ENCODE measurements at regions not wholly inside any gene's neighbourhood (a gene's known extent, or its start where the extent isn't known, plus 50 kb on each side); places are given as distances from the start of the nearest gene placed in this dataset.
A peak's percentile ranks its signal among the peaks of the same experiment; 100 is the strongest.

DNA sequence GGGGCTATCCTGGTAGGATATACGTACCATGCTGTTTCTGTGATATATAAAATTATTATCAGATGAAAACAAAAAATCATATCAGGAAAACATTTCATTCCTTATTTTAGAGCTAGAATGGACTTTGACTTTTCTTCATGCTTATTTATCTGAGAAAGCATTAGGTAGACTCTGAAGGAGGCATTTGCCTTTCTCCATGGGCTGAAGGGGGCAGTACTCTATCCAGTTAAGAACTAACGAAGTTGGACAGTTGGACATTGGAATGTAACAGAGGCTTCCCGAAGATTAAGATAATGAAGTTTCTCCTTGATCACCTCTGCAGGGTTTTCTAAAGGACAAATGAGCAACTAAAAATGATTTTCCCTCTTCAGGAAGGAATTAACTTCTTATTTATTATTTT, 233.9 kb downstream of the SAMD5 start:
- Histone ChIP-seq H3K79me2 (ENCODE audit: low read length) (no peaks in the 10 kb centered on the region), H3K4me1 (ENCODE audit: low read length) (no peaks in the 10 kb centered on the region), H4K20me1 (ENCODE audit: insufficient read depth, low read depth, low read length) (no peaks in the 10 kb centered on the region), H3K4me2 (ENCODE audit: low read depth, low read length, poor library complexity, severe bottlenecking) (no peak overlapping the region), H3K9me3 (ENCODE audit: low read length) (no peaks in the 10 kb centered on the region), H3K4me3 (ENCODE audit: low read length) (no peak overlapping the region), H3K27me3 (ENCODE audit: low read length) (no peaks in the 10 kb centered on the region), H2AFZ (ENCODE audit: low read length) (no peak overlapping the region), H3K9ac (ENCODE audit: low read length) (no peak overlapping the region), H3K9me2 (replicated peaks; ENCODE audit: insufficient read depth, low read length) (no peaks in the 10 kb centered on the region), H3K27ac (ENCODE audit: low read length) (no peak overlapping the region), H3K36me3 (ENCODE audit: insufficient read depth, low read length) (no peaks in the 10 kb centered on the region)
- no peak for DNase-seq

DNA sequence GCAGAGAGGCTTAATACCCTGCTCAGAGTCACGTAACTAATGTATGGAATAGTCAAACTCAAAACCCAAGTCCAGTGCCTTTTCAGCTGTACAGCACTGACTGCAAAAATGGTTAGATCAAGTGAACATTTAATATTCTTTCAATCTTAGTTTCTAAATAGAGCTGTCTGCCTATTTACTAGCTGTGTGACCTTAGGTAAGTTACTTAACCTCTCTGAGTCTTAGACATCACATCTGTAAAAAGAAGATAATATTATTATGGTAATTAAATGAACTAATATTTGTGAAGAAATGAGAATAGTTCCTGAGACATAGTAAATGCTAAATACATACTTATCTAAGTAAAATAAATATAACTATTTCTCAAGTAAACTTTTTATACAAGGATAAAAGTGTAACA, 235.5 kb downstream of the SAMD5 start:
- no peaks in the 10 kb centered on the region for H3K9me3 ChIP-seq (ENCODE audit: low read length)
- H3K79me2 ChIP-seq (ENCODE audit: low read length): no peaks in the 10 kb centered on the region

DNA sequence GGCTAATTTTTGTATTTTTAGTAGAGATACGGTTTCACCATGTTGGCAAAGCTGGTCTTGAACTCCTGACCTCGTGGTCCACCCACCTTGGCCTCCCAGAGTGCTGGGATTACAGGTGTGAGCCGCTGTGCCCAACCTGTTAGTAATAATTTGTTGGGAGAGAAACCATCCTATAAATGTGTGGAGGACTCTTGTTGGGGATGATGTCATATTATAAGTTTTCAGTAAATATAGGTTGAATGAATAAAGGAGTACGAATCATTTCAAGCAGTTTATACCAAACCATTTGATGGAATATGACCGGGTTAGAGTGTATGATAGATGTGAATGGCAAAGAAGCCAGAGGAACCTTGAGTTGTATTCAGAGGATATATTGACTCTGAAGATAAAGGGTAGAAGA, 240.8 kb downstream of the SAMD5 start:
- Histone ChIP-seq H3K4me1 (ENCODE audit: low read length) (no peaks in the 10 kb centered on the region), H3K27ac (ENCODE audit: low read length) (no peak overlapping the region), H3K9me3 (ENCODE audit: low read length) (no peaks in the 10 kb centered on the region), H2AFZ (ENCODE audit: low read length) (no peak overlapping the region), H4K20me1 (ENCODE audit: insufficient read depth, low read depth, low read length) (no peaks in the 10 kb centered on the region), H3K4me2 (ENCODE audit: low read depth, low read length, poor library complexity, severe bottlenecking) (no peak overlapping the region), H3K9ac (ENCODE audit: low read length) (no peak overlapping the region), H3K9me2 (replicated peaks; ENCODE audit: insufficient read depth, low read length) (no peaks in the 10 kb centered on the region), H3K36me3 (ENCODE audit: insufficient read depth, low read length) (no peaks in the 10 kb centered on the region), H3K79me2 (ENCODE audit: low read length) (no peaks in the 10 kb centered on the region), H3K4me3 (ENCODE audit: low read length) (no peak overlapping the region), H3K27me3 (ENCODE audit: low read length) (no peaks in the 10 kb centered on the region)
- no peak for DNase-seq

More for the DNA sequence above, 235.5 kb downstream of the SAMD5 start:
- Histone ChIP-seq H3K27ac (ENCODE audit: low read length) (no peak overlapping the region), H3K9me2 (replicated peaks; ENCODE audit: insufficient read depth, low read length) (no peaks in the 10 kb centered on the region), H3K36me3 (ENCODE audit: insufficient read depth, low read length) (no peaks in the 10 kb centered on the region), H3K9ac (ENCODE audit: low read length) (no peak overlapping the region), H4K20me1 (ENCODE audit: insufficient read depth, low read depth, low read length) (no peaks in the 10 kb centered on the region), H3K4me1 (ENCODE audit: low read length) (no peaks in the 10 kb centered on the region), H2AFZ (ENCODE audit: low read length) (no peak overlapping the region), H3K4me3 (ENCODE audit: low read length) (no peak overlapping the region), H3K4me2 (ENCODE audit: low read depth, low read length, poor library complexity, severe bottlenecking) (no peak overlapping the region), H3K27me3 (ENCODE audit: low read length) (no peaks in the 10 kb centered on the region)
- DNase-seq: no peak

DNA sequence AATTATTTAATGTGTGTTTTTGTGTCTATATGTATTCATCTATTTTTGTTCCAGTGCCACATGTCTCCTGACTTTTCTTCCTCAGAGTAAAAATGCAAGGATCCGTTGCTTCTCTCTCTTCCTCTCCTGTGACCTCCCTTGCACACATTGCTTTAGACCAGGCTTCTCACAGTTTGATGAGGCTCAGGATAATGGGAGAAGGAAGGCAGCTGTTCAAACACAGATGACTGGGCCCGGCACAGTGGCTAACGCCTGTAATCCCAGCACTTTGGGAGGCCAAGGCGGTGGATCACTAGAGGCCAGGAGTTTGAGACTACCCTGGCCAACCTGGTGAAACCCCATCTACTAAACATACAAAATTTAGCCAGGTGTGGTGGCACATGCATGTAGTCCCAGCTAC, 241.9 kb downstream of the SAMD5 start:
- Histone ChIP-seq H2AFZ (ENCODE audit: low read length) (no peak overlapping the region), H3K4me2 (ENCODE audit: low read depth, low read length, poor library complexity, severe bottlenecking) (no peak overlapping the region), H4K20me1 (ENCODE audit: insufficient read depth, low read depth, low read length) (no peaks in the 10 kb centered on the region), H3K4me1 (ENCODE audit: low read length) (no peaks in the 10 kb centered on the region), H3K36me3 (ENCODE audit: insufficient read depth, low read length) (no peaks in the 10 kb centered on the region), H3K9me3 (ENCODE audit: low read length) (no peaks in the 10 kb centered on the region), H3K27me3 (ENCODE audit: low read length) (no peaks in the 10 kb centered on the region), H3K27ac (ENCODE audit: low read length) (no peak overlapping the region), H3K4me3 (ENCODE audit: low read length) (no peak overlapping the region), H3K9ac (ENCODE audit: low read length) (no peak overlapping the region), H3K79me2 (ENCODE audit: low read length) (no peaks in the 10 kb centered on the region), H3K9me2 (replicated peaks; ENCODE audit: insufficient read depth, low read length) (no peaks in the 10 kb centered on the region)
- no peak for DNase-seq

DNA sequence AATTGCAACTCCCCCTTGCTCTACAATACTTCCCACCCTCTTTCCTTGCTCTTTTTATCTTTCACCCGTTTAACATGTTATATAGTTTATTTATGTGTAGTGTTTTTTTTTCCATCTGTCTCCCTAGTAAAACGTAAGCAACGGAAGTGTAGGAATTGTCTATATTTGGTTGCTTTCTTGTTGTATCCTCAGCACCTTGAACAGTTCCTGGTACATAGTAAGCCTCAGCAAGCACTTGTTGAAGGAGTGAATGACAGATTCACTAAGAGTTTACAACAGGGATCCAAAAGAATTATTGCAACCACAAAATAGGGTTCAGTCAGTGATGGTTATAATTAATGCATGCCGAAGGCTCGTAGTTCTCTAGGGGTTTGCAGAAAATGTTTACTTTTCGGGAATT, 242.7 kb downstream of the SAMD5 start:
- Histone ChIP-seq H2AFZ (ENCODE audit: low read length) (0 out of 2 replicates have a peak overlapping the region, but pooled peaks have one; percentile 27), H3K79me2 (ENCODE audit: low read length) (no peaks in the 10 kb centered on the region), H3K9ac (ENCODE audit: low read length) (no peak overlapping the region), H3K9me3 (ENCODE audit: low read length) (no peaks in the 10 kb centered on the region), H3K4me1 (ENCODE audit: low read length) (no peaks in the 10 kb centered on the region), H3K4me3 (ENCODE audit: low read length) (no peak overlapping the region), H4K20me1 (ENCODE audit: insufficient read depth, low read depth, low read length) (no peaks in the 10 kb centered on the region), H3K9me2 (replicated peaks; ENCODE audit: insufficient read depth, low read length) (no peaks in the 10 kb centered on the region), H3K36me3 (ENCODE audit: insufficient read depth, low read length) (no peaks in the 10 kb centered on the region), H3K27me3 (ENCODE audit: low read length) (no peaks in the 10 kb centered on the region), H3K4me2 (ENCODE audit: low read depth, low read length, poor library complexity, severe bottlenecking) (no peak overlapping the region), H3K27ac (ENCODE audit: low read length) (no peak overlapping the region)
- no peak for DNase-seq

DNA sequence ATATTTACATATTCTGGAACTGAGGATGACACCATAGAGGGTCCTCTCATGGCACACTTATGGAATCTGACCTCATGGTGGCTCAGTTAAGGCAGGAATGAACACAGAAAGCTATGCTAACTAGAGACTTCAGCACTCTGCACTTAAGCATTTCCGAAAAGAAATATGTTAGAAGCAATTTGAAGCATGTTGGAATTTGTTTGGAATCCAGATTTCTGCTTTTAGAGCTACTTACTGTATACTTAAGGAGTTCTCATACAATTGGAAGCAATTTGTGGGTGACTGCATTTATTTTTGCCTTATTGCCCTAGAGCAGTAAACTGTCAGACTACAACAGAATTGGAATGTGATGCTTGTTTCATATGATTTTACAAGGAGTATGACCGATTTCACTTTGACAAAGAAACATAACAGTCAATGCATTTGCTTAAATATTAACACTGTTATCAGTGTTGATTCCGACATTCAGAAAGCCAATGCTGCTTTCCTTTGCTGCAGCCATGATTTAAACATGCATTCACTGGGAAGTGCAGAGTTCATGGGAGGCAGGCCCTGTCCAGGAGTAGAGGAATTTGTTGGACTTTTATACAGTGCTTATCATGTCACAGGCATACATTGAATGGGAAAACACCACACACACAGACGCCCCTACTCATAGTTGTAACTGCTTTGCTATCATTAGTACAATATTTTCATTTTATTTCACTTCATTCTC, 244.4 kb downstream of the SAMD5 start:
- DNase-seq: no peak
- H3K36me3 ChIP-seq (ENCODE audit: insufficient read depth, low read length): no peaks in the 10 kb centered on the region
- H3K4me3 ChIP-seq (ENCODE audit: low read length): no peak overlapping the region
- H3K4me2 ChIP-seq (ENCODE audit: low read depth, low read length, poor library complexity, severe bottlenecking): no peak overlapping the region
- no peaks in the 10 kb centered on the region for H3K79me2 ChIP-seq (ENCODE audit: low read length)
- no peak overlapping the region for H3K9ac ChIP-seq (ENCODE audit: low read length)
- H2AFZ ChIP-seq (ENCODE audit: low read length): no peak overlapping the region
- H3K4me1 ChIP-seq (ENCODE audit: low read length): no peaks in the 10 kb centered on the region
- no peaks in the 10 kb centered on the region for H3K9me2 ChIP-seq (replicated peaks; ENCODE audit: insufficient read depth, low read length)
- H3K9me3 ChIP-seq (ENCODE audit: low read length): no peaks in the 10 kb centered on the region
- H3K27ac ChIP-seq (ENCODE audit: low read length): no peak overlapping the region
- no peaks in the 10 kb centered on the region for H4K20me1 ChIP-seq (ENCODE audit: insufficient read depth, low read depth, low read length)
- H3K27me3 ChIP-seq (ENCODE audit: low read length): no peaks in the 10 kb centered on the region

DNA sequence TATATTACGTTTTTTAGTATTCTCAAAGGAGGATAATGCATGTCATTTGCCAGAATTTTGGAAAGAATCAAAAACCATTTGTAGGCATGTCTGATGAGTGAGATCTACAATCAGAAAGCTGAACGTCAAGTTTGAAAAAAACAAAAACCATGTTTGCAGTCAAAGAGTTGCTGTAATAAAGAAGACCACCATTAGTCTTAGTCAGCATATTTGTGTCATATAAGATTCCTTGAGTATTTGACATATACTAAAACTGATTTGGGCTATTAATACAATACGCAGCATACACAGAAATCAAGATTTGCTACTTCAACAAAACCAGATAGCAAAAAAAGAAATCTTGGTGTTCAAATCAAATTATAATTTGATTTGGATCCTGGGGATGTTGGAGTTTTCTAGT, 247.5 kb downstream of the SAMD5 start:
- no peaks in the 10 kb centered on the region for H4K20me1 ChIP-seq (ENCODE audit: insufficient read depth, low read depth, low read length)
- no peaks in the 10 kb centered on the region for H3K79me2 ChIP-seq (ENCODE audit: low read length)
- no peak overlapping the region for H3K9ac ChIP-seq (ENCODE audit: low read length)
- H3K27ac ChIP-seq (ENCODE audit: low read length): no peak overlapping the region
- H2AFZ ChIP-seq (ENCODE audit: low read length): no peak overlapping the region
- H3K9me3 ChIP-seq (ENCODE audit: low read length): no peaks in the 10 kb centered on the region
- no peaks in the 10 kb centered on the region for H3K27me3 ChIP-seq (ENCODE audit: low read length)
- no peaks in the 10 kb centered on the region for H3K4me1 ChIP-seq (ENCODE audit: low read length)
- H3K4me2 ChIP-seq (ENCODE audit: low read depth, low read length, poor library complexity, severe bottlenecking): no peak overlapping the region
- DNase-seq: no peak
- no peak overlapping the region for H3K4me3 ChIP-seq (ENCODE audit: low read length)
- H3K9me2 ChIP-seq (replicated peaks; ENCODE audit: insufficient read depth, low read length): no peaks in the 10 kb centered on the region
- H3K36me3 ChIP-seq (ENCODE audit: insufficient read depth, low read length): no peaks in the 10 kb centered on the region

DNA sequence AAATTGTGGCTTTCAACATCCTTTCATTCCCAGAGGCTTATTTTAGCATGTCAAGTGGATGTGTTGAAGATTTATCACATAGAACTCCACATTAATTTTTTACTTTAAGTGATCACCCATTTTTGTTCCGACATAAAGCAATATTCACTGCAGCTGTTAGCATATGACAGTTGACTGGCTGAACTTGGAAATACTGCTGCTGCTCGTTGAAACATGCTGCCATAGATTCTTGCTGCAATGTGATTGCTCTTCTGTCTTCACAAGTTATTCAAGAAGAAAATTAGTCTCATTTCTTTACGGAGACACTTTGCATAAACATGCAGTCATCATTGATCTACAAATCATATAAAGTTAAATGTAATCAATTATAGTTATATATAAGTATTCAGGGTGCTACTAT, 248.4 kb downstream of the SAMD5 start:
- Histone ChIP-seq H3K4me1 (ENCODE audit: low read length) (no peaks in the 10 kb centered on the region), H3K27ac (ENCODE audit: low read length) (no peak overlapping the region), H3K36me3 (ENCODE audit: insufficient read depth, low read length) (no peaks in the 10 kb centered on the region), H4K20me1 (ENCODE audit: insufficient read depth, low read depth, low read length) (no peaks in the 10 kb centered on the region), H3K79me2 (ENCODE audit: low read length) (no peaks in the 10 kb centered on the region), H3K27me3 (ENCODE audit: low read length) (no peaks in the 10 kb centered on the region), H3K4me3 (ENCODE audit: low read length) (no peak overlapping the region), H2AFZ (ENCODE audit: low read length) (no peak overlapping the region), H3K9ac (ENCODE audit: low read length) (no peak overlapping the region), H3K9me2 (replicated peaks; ENCODE audit: insufficient read depth, low read length) (no peaks in the 10 kb centered on the region), H3K4me2 (ENCODE audit: low read depth, low read length, poor library complexity, severe bottlenecking) (no peak overlapping the region), H3K9me3 (ENCODE audit: low read length) (no peaks in the 10 kb centered on the region)
- no peak for DNase-seq
